GM18951 (cell line): ENCODE measurements at regions not wholly inside any gene's neighbourhood (a gene's known extent, or its start where the extent isn't known, plus 50 kb on each side); places are given as distances from the start of the nearest gene placed in this dataset.
"Not testable (repeated sequence)": the region's sequence is repeated elsewhere in the genome, so short reads cannot be mapped to it uniquely, and the experiment has no call there.

Source experiments
- POLR2A ChIP-seq: IDR thresholded peaks from 4 replicates; pipeline ENCODE4 v1.6.1; 2011; ENCODE audit warnings: mild to moderate bottlenecking; ENCODE audit not compliant: insufficient read length, insufficient read depth; ENCODE audit errors: extremely low read depth
- in situ Hi-C: fragments of 300-500 bp; cut with MboI; formaldehyde crosslinking; loops from one replicate; pipeline ENCODE4 v1.12.0; 2022; ENCODE audit warnings: low sequenced_read_pairs, mixed read lengths, inconsistent platforms; ENCODE audit not compliant: unreplicated experiment

DNA sequence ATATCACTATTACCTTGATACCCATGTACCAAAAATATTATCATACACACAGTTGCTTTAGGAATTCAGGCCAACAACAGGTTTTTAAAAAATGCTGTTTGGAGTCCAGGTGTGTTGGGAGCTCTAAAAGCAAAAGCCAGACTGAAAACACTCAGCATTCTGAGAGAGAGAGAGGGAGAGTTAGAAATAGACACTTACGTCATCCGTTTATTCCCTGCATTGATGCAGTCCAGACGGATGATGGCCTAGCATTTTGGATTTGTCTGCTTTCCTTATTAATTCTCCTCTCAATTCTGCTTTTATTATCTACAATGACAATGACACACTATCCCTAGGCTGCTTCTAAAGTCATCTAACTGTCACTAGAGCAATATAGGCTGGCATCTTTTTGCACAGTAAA is 358.3 kb upstream of the BOD1L1 start:
- no peak for TF ChIP-seq POLR2A

GRCh38 chr4:13986548-13986947 is 359.0 kb upstream of the BOD1L1 start:
- in situ Hi-C loops = no loop called here
- no peak for TF ChIP-seq POLR2A

More for the DNA sequence above, 358.3 kb upstream of the BOD1L1 start:
- in situ Hi-C loops = no loop called here

GRCh38 chr4:13988353-13989305 is 361.1 kb upstream of the BOD1L1 start:
- TF ChIP-seq POLR2A = no peak
- in situ Hi-C loops = no loop called here

DNA sequence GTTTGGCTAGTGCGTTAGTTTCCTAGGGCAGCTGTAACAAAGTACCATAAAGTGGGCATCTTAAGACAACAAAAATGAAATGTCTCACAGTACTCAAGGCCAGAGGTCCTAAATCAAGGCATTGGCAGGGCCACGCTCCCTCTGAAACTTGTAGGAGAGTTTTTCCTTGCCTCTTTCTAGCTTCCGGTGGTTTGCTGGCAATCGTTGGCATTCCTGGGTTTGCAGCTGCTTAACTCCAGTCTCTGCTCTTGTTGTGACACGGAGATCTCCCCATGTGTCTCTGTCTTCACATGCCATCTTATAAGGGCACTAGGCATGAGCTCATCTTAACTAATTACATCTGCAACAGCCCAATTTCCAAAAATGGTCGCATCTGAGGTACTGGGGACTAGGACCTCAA is 362.0 kb upstream of the BOD1L1 start:
- TF ChIP-seq POLR2A = no peak
- in situ Hi-C loops = no loop called here

DNA sequence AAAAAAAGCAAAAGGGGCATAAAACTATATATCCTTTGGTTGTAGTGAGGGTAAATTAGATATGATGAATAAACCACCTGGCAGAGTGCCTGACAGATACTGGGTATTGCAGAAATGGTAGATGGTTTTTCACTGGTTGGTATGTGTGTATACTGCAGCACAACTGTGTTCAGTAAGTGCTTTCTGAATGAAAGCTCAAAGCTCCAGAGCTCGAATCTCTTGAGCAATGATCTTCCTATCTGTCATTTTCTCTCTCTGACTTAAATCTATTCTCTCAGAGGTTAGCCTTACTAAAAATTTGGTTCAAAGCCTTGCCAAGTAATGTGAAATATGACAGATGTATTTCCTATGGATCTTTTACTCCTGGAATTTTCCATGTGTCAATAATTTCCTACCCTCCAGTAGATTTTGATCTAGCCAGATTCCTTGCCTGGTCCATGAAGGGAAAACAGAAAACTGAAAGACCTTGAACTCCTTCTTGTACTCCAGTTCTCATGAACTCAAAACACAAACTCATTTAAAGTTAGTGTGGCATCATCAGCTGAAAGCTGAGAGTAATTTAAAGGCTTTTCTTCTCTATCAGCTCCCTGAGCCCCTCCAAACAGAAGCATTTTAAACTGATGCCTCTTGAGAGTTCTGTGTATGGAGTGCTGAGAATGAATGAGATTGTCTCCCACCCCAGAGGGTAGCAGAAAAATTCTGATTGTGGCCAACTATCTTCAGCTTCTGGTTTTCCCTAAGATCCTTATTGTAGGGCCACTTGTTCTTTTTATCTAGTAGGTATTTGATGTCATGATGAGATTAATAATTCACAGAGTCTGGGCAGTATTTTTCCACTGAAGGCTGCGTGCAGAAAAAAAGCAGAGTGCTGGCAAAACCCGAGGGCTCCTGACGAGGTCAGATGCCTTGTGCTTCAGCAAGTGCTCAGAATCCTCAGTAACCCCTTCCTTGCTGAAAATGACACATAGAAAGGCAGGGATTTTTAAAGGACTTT is 363.4 kb upstream of the BOD1L1 start:
- no peak for TF ChIP-seq POLR2A
- in situ Hi-C loops = no loop called here

DNA sequence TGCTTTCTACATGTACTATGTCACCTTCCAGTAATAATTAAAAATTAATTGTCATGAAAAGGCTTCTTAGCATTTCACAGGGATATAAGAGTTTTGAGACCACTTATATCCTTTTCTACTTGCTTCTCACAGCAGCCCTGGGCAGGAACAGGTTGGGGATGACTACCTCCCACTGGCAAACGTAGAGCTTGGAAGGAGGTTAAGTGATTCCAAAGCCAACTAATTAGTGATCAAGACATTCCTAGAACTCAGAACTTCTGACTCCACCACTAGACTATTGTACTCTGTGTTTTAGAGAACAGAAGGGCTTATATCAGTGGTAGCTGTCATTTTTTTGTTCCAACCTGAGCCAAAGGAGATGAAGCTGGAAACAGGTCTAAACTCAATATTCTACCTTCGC is 364.5 kb upstream of the BOD1L1 start:
- in situ Hi-C loops = no loop called here
- TF ChIP-seq POLR2A = no peak

DNA sequence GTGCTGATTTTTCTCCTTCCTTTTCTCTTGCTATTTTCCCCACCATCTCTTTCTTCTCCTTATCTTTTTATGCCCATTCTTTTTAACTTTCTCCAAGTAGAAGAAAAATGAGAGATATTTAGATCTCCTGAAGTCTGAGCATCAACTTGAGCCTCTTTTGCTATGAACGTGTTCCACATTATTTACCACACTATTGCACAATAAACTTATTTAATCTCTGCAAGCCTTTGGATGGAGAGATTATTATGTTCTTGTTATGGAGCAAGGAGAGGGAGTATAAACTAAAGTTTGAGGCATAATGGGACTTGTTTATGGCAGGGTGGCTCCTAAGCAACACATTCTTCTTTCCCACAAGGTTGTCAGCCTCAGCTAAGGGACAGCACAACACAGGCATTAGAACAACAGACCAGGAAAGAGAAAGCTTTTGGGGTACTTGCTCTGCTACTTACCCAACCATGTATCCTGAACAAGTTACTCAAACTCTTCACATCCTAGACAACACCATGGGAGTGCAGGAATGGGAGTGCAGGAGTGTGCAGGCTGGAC is 365.5 kb upstream of the BOD1L1 start:
- in situ Hi-C loops = no loop called here
- no peak for TF ChIP-seq POLR2A

DNA sequence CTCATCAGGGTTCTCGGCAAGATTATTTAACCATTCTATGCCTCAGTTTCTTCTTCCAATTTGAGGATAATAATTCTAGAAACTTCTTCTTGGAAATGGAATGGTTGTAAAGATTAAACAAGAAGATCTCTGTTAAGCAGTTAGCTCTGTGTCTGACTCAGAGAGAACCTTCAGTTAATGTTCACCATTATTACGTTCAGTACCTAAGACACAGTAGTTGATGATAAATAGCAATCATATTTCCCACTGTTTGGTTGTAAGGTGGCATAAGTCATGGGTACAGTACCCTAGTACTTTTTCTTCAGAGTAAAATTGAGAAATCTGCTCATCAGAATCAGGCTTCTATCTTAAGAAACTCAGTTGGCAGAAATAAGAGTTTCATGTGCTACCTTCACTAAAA is 366.5 kb upstream of the BOD1L1 start:
- in situ Hi-C loops = no loop called here
- no peak for TF ChIP-seq POLR2A

- no peak for TF ChIP-seq POLR2A
- in situ Hi-C loops = no loop called here
These were observed 371.4 kb upstream of the BOD1L1 start for GRCh38 chr4:13998850-13999445.

- TF ChIP-seq POLR2A = no peak
- in situ Hi-C loops = no loop called here
These were observed 372.7 kb upstream of the BOD1L1 start for GRCh38 chr4:14000091-14000814.

- in situ Hi-C loops = not testable (repeated sequence)
These were observed 374.8 kb upstream of the BOD1L1 start for GRCh38 chr4:14002331-14002730.

- in situ Hi-C loops = no loop called here
- TF ChIP-seq POLR2A = no peak
These were observed 381.0 kb upstream of the BOD1L1 start for GRCh38 chr4:14008494-14008893.

DNA sequence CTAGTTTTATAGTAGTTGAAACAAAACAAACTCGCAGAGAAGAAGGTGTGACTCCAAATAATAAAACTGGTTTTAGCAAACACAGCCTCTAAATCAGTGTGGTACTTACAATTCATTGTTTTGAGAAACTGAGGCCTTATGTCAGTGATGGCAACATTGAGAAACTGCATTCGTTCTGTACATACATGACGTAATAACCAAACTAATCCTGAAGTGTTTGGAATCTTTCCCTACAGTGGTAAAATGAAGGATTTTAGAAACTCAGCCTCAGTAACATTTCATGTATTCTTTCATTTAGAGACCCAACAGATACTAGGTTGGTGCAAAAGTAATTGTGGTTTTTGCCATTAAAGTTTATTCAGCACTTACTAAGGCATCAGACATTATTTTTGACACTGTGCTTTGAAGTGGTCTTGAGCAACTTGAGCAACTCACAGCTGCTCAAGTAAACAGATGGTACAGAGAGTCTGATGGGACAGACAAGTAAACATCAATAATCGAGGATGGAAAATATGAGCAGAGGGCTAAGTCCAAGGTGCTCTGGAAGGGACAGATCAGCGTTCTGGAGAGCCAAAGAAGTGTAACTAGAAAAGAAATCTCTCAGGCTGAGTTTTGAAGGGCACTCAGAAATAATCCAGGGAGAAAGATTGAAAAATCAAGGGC is 390.8 kb upstream of the BOD1L1 start:
- no peak for TF ChIP-seq POLR2A
- in situ Hi-C loops = no loop called here
